CD4-positive, alpha-beta memory T cell (primary cell): ENCODE measurements at regions not wholly inside any gene's neighbourhood (a gene's known extent, or its start where the extent isn't known, plus 50 kb on each side); places are given as distances from the start of the nearest gene placed in this dataset.
A peak's percentile ranks its signal among the peaks of the same experiment; 100 is the strongest.
"Not testable (repeated sequence)": the region's sequence is repeated elsewhere in the genome, so short reads cannot be mapped to it uniquely, and the experiment has no call there.

Experiments
- CTCF ChIA-PET: fragments of 350-600 bp; sonication (Branson Sonifier 250); formaldehyde crosslinking; loops from one replicate; lab custom pipeline; 2021; ENCODE audit warnings: inconsistent platforms; ENCODE audit not compliant: partially characterized antibody; lab: Charles Lee
- POLR2A ChIA-PET: fragments of 350-600 bp; sonication (Branson Sonifier 250); formaldehyde crosslinking; loops from one replicate; lab custom pipeline; 2021; ENCODE audit not compliant: partially characterized antibody; lab: Charles Lee
- DNase-seq, 5 donors: peaks; one replicate each; pipeline versions ENCODE4 v3.0.0 to v3.0.0-alpha.2; 2020 to 2022; ENCODE audit warnings: mixed read lengths in 1 of 5
- H3K27ac ChIP-seq: one replicate; pipeline ENCODE4 v1.7.0; 2013; ENCODE audit warnings: low read depth, low read length
- H3K27me3 ChIP-seq: 2 replicates; pipeline ENCODE4 v1.7.0; 2013; ENCODE audit warnings: mild to moderate bottlenecking, low read length, moderate library complexity; ENCODE audit not compliant: insufficient read depth
- H3K36me3 ChIP-seq: 2 replicates; pipeline ENCODE4 v1.7.0; 2013; ENCODE audit warnings: mild to moderate bottlenecking, low read length, moderate library complexity; ENCODE audit not compliant: insufficient read depth
- H3K4me1 ChIP-seq: 2 replicates; pipeline ENCODE4 v1.7.0; 2013; ENCODE audit warnings: mild to moderate bottlenecking, low read length, moderate library complexity; ENCODE audit not compliant: insufficient read depth
- H3K4me3 ChIP-seq, 2 donors: one replicate each; pipeline ENCODE4 v1.7.0; 2013; ENCODE audit warnings: low read length in 2 of 2, mild to moderate bottlenecking in 1 of 2
- H3K9me3 ChIP-seq, 2 donors: one replicate each; pipeline ENCODE4 v1.7.0; 2013; ENCODE audit warnings: low read length in 2 of 2, control low read depth in 1 of 2; ENCODE audit not compliant: control insufficient read depth in 1 of 2
- H3K27ac Mint-ChIP-seq, 7 donors: one replicate each; pipeline ENCODE4 v1.8.0; 2020 to 2021; ENCODE audit warnings: mixed read lengths in 7 of 7, mild to moderate bottlenecking in 6 of 7, inconsistent platforms in 3 of 7, moderate library complexity in 3 of 7
- H3K27me3 Mint-ChIP-seq, 2 donors: one replicate each; pipeline ENCODE4 v1.8.0; 2020 to 2021; ENCODE audit warnings: mixed read lengths in 2 of 2
- H3K36me3 Mint-ChIP-seq, 2 donors: one replicate each; pipeline ENCODE4 v1.8.0; 2020 to 2021; ENCODE audit warnings: mixed read lengths in 2 of 2, inconsistent platforms in 1 of 2, mild to moderate bottlenecking in 1 of 2
- H3K4me1 Mint-ChIP-seq, 4 donors: one replicate each; pipeline ENCODE4 v1.8.0; 2020 to 2021; ENCODE audit warnings: mixed read lengths in 4 of 4, mild to moderate bottlenecking in 1 of 4
- H3K4me3 Mint-ChIP-seq, 8 donors: one replicate each; pipeline ENCODE4 v1.8.0; 2020 to 2021; ENCODE audit warnings: mixed read lengths in 8 of 8, mild to moderate bottlenecking in 7 of 8, moderate library complexity in 6 of 8, inconsistent platforms in 3 of 8
- H3K9me3 Mint-ChIP-seq, 8 donors: one replicate each; pipeline ENCODE4 v1.8.0; 2020 to 2021; ENCODE audit warnings: mixed read lengths in 8 of 8, mild to moderate bottlenecking in 5 of 8, inconsistent platforms in 3 of 8, moderate library complexity in 1 of 8
- intact Hi-C: fragments of 100-400 bp; cut with micrococcal nuclease; formaldehyde crosslinking; loops from one replicate; pipeline ENCODE4 v1.15.1; 2023

GRCh38 chr17:68666438-68666837 lies 65.3 kb upstream of the FAM20A start:
- H3K9me3 Mint-ChIP-seq, DNase-seq, POLR2A ChIA-PET, H3K4me1 ChIP-seq, H3K27me3 ChIP-seq, CTCF ChIA-PET, H3K36me3 ChIP-seq, H3K36me3 Mint-ChIP-seq, H3K4me3 Mint-ChIP-seq, intact Hi-C loops, H3K4me3 ChIP-seq, H3K9me3 ChIP-seq, H3K27ac Mint-ChIP-seq, H3K4me1 Mint-ChIP-seq, H3K27ac ChIP-seq: not testable (repeated sequence)
- peaks cover 17 to 35% of the 10 kb centered on the region in 2 donors for H3K27me3 Mint-ChIP-seq

GRCh38 chr17:68665373-68665772 lies 64.2 kb upstream of the FAM20A start:
- no peak for DNase-seq
- H3K27me3 ChIP-seq = no peaks in the 10 kb centered on the region
- Mint-ChIP-seq H3K27ac (no peak overlapping the region), H3K4me3 (no peak overlapping the region), H3K36me3 (no peaks in the 10 kb centered on the region), H3K9me3 (peaks cover 0 to 3% (median 0%) of the 10 kb centered on the region in 8 donors), H3K4me1 (no peaks in the 10 kb centered on the region), H3K27me3 (peaks cover 17 to 35% of the 10 kb centered on the region in 2 donors)
- no peak overlapping the region for H3K27ac ChIP-seq
- no peaks in the 10 kb centered on the region for H3K9me3 ChIP-seq
- CTCF ChIA-PET = no interaction called here
- intact Hi-C loops = no loop called here
- H3K36me3 ChIP-seq = no peaks in the 10 kb centered on the region
- POLR2A ChIA-PET = no interaction called here
- no peaks in the 10 kb centered on the region for H3K4me1 ChIP-seq
- no peak overlapping the region for H3K4me3 ChIP-seq

- no peak overlapping the region for H3K27ac Mint-ChIP-seq
- no peak overlapping the region for H3K4me3 Mint-ChIP-seq
- H3K4me1 Mint-ChIP-seq = no peaks in the 10 kb centered on the region
- POLR2A ChIA-PET = no interaction called here
- Histone ChIP-seq H3K27me3 (no peaks in the 10 kb centered on the region), H3K27ac (no peak overlapping the region), H3K4me3 (no peak overlapping the region), H3K36me3 (no peaks in the 10 kb centered on the region), H3K4me1 (no peaks in the 10 kb centered on the region), H3K9me3 (no peaks in the 10 kb centered on the region)
- DNase-seq = no peak
- no peaks in the 10 kb centered on the region for H3K36me3 Mint-ChIP-seq
- intact Hi-C loops = no loop called here
- H3K9me3 Mint-ChIP-seq = peaks cover 0 to 3% (median 0%) of the 10 kb centered on the region in 8 donors
- H3K27me3 Mint-ChIP-seq = peaks cover 18 to 25% of the 10 kb centered on the region in 2 donors
- CTCF ChIA-PET = no interaction called here
Observed at GRCh38 chr17:68662479-68662878, 61.3 kb upstream of the FAM20A start.

GRCh38 chr17:68662037-68662432 lies 60.9 kb upstream of the FAM20A start:
- no peak for DNase-seq
- no peaks in the 10 kb centered on the region for H3K36me3 Mint-ChIP-seq
- ChIA-PET POLR2A (no interaction called here), CTCF (no interaction called here)
- no peak overlapping the region for H3K27ac Mint-ChIP-seq
- Histone ChIP-seq H3K4me3 (no peak overlapping the region), H3K4me1 (no peaks in the 10 kb centered on the region), H3K27me3 (no peaks in the 10 kb centered on the region), H3K27ac (no peak overlapping the region), H3K9me3 (no peaks in the 10 kb centered on the region), H3K36me3 (no peaks in the 10 kb centered on the region)
- H3K4me1 Mint-ChIP-seq = no peaks in the 10 kb centered on the region
- peaks cover 19 to 25% of the 10 kb centered on the region in 2 donors for H3K27me3 Mint-ChIP-seq
- intact Hi-C loops = no loop called here
- H3K4me3 Mint-ChIP-seq = no peak overlapping the region
- H3K9me3 Mint-ChIP-seq = peaks cover 0 to 3% (median under 1%) of the 10 kb centered on the region in 8 donors

GRCh38 chr17:68661265-68662036 lies 60.3 kb upstream of the FAM20A start:
- H3K9me3 ChIP-seq = no peaks in the 10 kb centered on the region
- Mint-ChIP-seq H3K27ac (no peak overlapping the region), H3K4me1 (no peaks in the 10 kb centered on the region), H3K9me3 (peaks cover 0 to 3% (median under 1%) of the 10 kb centered on the region in 8 donors), H3K27me3 (peaks cover 13 to 22% of the 10 kb centered on the region in 2 donors), H3K4me3 (no peak overlapping the region), H3K36me3 (no peaks in the 10 kb centered on the region)
- intact Hi-C loops = no loop called here
- no peaks in the 10 kb centered on the region for H3K4me1 ChIP-seq
- H3K27ac ChIP-seq = no peak overlapping the region
- H3K36me3 ChIP-seq = no peaks in the 10 kb centered on the region
- no peak for DNase-seq
- CTCF ChIA-PET = no interaction called here
- no peak overlapping the region for H3K4me3 ChIP-seq
- H3K27me3 ChIP-seq = no peaks in the 10 kb centered on the region
- POLR2A ChIA-PET = no interaction called here

- Histone ChIP-seq H3K4me3 (no peak overlapping the region), H3K27me3 (no peaks in the 10 kb centered on the region), H3K4me1 (no peaks in the 10 kb centered on the region), H3K36me3 (no peaks in the 10 kb centered on the region), H3K27ac (no peak overlapping the region), H3K9me3 (no peaks in the 10 kb centered on the region)
- Mint-ChIP-seq H3K27me3 (peaks cover 12 to 16% of the 10 kb centered on the region in 2 donors), H3K4me1 (no peaks in the 10 kb centered on the region), H3K4me3 (no peak overlapping the region), H3K27ac (no peak overlapping the region), H3K9me3 (peaks cover 0 to 3% (median under 1%) of the 10 kb centered on the region in 8 donors), H3K36me3 (no peaks in the 10 kb centered on the region)
- ChIA-PET CTCF (no interaction called here), POLR2A (no interaction called here)
- DNase-seq = no peak
- intact Hi-C loops = no loop called here
Observed at GRCh38 chr17:68660302-68660701, 59.1 kb upstream of the FAM20A start.

GRCh38 chr17:68658999-68659780 lies 58.0 kb upstream of the FAM20A start:
- Mint-ChIP-seq H3K4me3 (no peak overlapping the region), H3K27ac (peak overlapping the region in 1 of 7 donors; percentile 77), H3K9me3 (peaks cover 0 to 3% (median under 1%) of the 10 kb centered on the region in 8 donors), H3K36me3 (no peaks in the 10 kb centered on the region), H3K4me1 (no peaks in the 10 kb centered on the region), H3K27me3 (peaks cover 8 to 11% of the 10 kb centered on the region in 2 donors)
- Histone ChIP-seq H3K4me1 (no peaks in the 10 kb centered on the region), H3K9me3 (no peaks in the 10 kb centered on the region), H3K27me3 (no peaks in the 10 kb centered on the region), H3K36me3 (no peaks in the 10 kb centered on the region), H3K4me3 (no peak overlapping the region), H3K27ac (no peak overlapping the region)
- no peak for DNase-seq
- ChIA-PET CTCF (no interaction called here), POLR2A (no interaction called here)
- intact Hi-C loops = no loop called here
